Left ventricle myocardium inferior (tissue), 1 donor: ENCODE measurements at regions not wholly inside any gene's neighbourhood (a gene's known extent, or its start where the extent isn't known, plus 50 kb on each side); places are given as distances from the start of the nearest gene placed in this dataset.

ENCODE experiments used
- DNase-seq: peaks from one replicate; pipeline ENCODE4 v3.0.0-alpha.2; 2020
- H3K27ac ChIP-seq: fragments of 200-600 bp; replicated peaks from 2 replicates; pipeline ENCODE4 v1.8.0; 2021
- H3K27me3 ChIP-seq: fragments of 200-600 bp; 2 replicates; pipeline ENCODE4 v1.8.0; 2021; ENCODE audit warnings: low read depth
- H3K36me3 ChIP-seq: fragments of 200-600 bp; 2 replicates; pipeline ENCODE4 v1.8.0; 2021
- H3K4me1 ChIP-seq: fragments of 200-600 bp; 2 replicates; pipeline ENCODE4 v1.8.0; 2021
- H3K4me3 ChIP-seq: fragments of 200-600 bp; 2 replicates; pipeline ENCODE4 v1.8.0; 2021; ENCODE audit warnings: mild to moderate bottlenecking, moderate library complexity
- H3K9me3 ChIP-seq: fragments of 200-600 bp; replicated peaks from 2 replicates; pipeline ENCODE4 v1.8.0; 2021
- CTCF ChIP-seq: fragments of 200-600 bp; IDR thresholded peaks from 2 replicates; pipeline ENCODE4 v1.8.0; 2021; ENCODE audit warnings: antibody characterized with exemption, mild to moderate bottlenecking, borderline replicate concordance
- intact Hi-C: fragments of 100-400 bp; cut with micrococcal nuclease; formaldehyde crosslinking; loops from one replicate; pipeline ENCODE4 v1.11.0; 2022
- donor health status: DM: no; HTN: yes; CAD: no; lungs with severe emphysema.

GRCh38 chr21:36544545-36544944 is 64.6 kb upstream of the CLDN14 start:
- Histone ChIP-seq H3K36me3 (no peaks in the 10 kb centered on the region), H3K27ac (no peak overlapping the region), H3K4me3 (no peak overlapping the region), H3K4me1 (peaks cover 7% of the 10 kb centered on the region), H3K9me3 (no peaks in the 10 kb centered on the region), H3K27me3 (peaks cover 73% of the 10 kb centered on the region)
- no peak for DNase-seq
- TF ChIP-seq CTCF, result no peak
- intact Hi-C loops, result no loop called here

GRCh38 chr21:36545776-36546511 is 66.0 kb upstream of the CLDN14 start:
- no peak for DNase-seq
- Histone ChIP-seq H3K4me1 (peaks cover 11% of the 10 kb centered on the region), H3K27me3 (peaks cover 70% of the 10 kb centered on the region), H3K27ac (no peak overlapping the region), H3K9me3 (no peaks in the 10 kb centered on the region), H3K36me3 (no peaks in the 10 kb centered on the region), H3K4me3 (no peak overlapping the region)
- intact Hi-C loops, result no loop called here
- TF ChIP-seq CTCF, result no peak

- H3K27me3 ChIP-seq, result peaks cover 61% of the 10 kb centered on the region
- H3K4me1 ChIP-seq, result peaks cover 17% of the 10 kb centered on the region
- intact Hi-C loops, result no loop called here
- no peak overlapping the region for H3K27ac ChIP-seq
- H3K36me3 ChIP-seq, result no peaks in the 10 kb centered on the region
- no peak for TF ChIP-seq CTCF
- H3K9me3 ChIP-seq, result no peaks in the 10 kb centered on the region
- H3K4me3 ChIP-seq, result no peak overlapping the region
- no peak for DNase-seq
These were observed 67.5 kb upstream of the CLDN14 start for GRCh38 chr21:36547464-36547863.

- intact Hi-C loops, result no loop called here
- Histone ChIP-seq H3K27ac (no peak overlapping the region), H3K4me1 (peaks cover 14% of the 10 kb centered on the region), H3K27me3 (peaks cover 48% of the 10 kb centered on the region), H3K36me3 (no peaks in the 10 kb centered on the region), H3K4me3 (no peak overlapping the region), H3K9me3 (no peaks in the 10 kb centered on the region)
- TF ChIP-seq CTCF, result no peak
- DNase-seq, result no peak
These were observed 68.9 kb upstream of the CLDN14 start for GRCh38 chr21:36548866-36549265.

GRCh38 chr21:36549470-36549869 is 69.5 kb upstream of the CLDN14 start:
- H3K36me3 ChIP-seq, result no peaks in the 10 kb centered on the region
- H3K9me3 ChIP-seq, result no peaks in the 10 kb centered on the region
- no peak for TF ChIP-seq CTCF
- H3K4me1 ChIP-seq, result peaks cover 14% of the 10 kb centered on the region
- no peak overlapping the region for H3K4me3 ChIP-seq
- intact Hi-C loops, result no loop called here
- peaks cover 48% of the 10 kb centered on the region for H3K27me3 ChIP-seq
- H3K27ac ChIP-seq, result no peak overlapping the region
- no peak for DNase-seq
